GM19239 (cell line): ENCODE measurements at regions not wholly inside any gene's neighbourhood (a gene's known extent, or its start where the extent isn't known, plus 50 kb on each side); places are given as distances from the start of the nearest gene placed in this dataset.
"Not testable (repeated sequence)": the region's sequence is repeated elsewhere in the genome, so short reads cannot be mapped to it uniquely, and the experiment has no call there.

ENCODE experiments used
- DNase-seq: peaks from one replicate; pipeline ENCODE4 v3.0.0; 2011; ENCODE audit warnings: low spot score; ENCODE audit not compliant: insufficient read length
- FAIRE-seq: peaks from 2 replicates; lab custom pipeline; 2011; peaks lifted over from hg19 to GRCh38; lab: Jason Lieb, UNC

DNA sequence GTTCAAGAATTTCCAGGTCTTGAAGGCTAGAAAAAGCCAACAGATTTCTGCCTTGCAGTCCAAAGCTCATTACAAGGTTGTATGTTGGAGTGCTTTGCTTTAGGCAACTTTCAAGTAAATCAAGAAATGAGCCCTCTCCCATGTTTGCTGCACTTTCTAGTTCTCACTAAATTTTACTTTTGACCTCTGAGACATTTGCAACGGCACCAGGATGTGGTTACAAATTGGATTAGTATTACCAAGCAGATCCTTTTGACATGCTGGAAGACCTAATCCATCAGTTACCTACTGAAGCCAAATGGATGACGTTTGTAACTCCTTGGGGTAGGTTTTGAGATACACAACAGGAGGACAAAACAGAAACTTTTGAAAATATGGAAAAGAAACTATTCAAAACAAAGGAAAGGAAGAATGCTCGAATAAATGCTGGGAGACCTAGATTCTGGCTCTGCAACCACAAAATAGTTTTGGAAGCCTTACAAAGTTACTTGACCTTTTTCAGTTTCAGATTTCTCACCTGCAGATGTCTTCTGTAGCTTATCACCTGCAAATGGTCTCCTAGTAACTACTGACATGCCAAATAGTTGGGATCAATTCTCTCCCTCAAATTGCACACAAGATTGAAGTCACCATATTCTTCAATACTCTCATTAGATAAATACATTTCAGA is 251.7 kb upstream of the ADGRL2 start:
- FAIRE-seq (peak; percentile 87), DNase-seq (no peak)

GRCh38 chr1:81547912-81548303 is 252.8 kb upstream of the ADGRL2 start:
- DNase-seq (no peak), FAIRE-seq (peak; percentile 26)

GRCh38 chr1:81547261-81547911 is 253.3 kb upstream of the ADGRL2 start:
- FAIRE-seq, result no peak
- DNase-seq, result no peak

- no peak for FAIRE-seq
These were observed 255.0 kb upstream of the ADGRL2 start for GRCh38 chr1:81545734-81546133.

DNA sequence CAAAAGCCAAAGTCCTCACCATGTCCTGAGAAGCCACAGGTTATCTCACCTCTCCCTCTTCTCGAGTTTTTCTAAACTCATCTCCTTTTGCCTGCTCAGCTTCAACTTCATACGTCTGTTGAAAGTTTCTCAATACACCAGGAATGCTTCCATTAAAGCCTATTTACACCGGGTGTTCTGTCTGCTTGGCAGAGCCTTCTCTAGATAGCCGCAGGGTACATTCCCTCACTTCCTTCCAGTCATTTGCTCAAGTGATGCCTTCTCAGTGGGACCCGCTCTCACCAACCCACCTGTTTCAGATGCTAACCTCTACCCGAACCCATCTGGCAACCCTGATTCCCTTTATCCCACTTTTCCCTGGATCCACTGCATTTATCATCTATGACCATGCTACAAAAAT is 257.0 kb upstream of the ADGRL2 start:
- DNase-seq (no peak), FAIRE-seq (no peak)

More at GRCh38 chr1:81545734-81546133, 255.0 kb upstream of the ADGRL2 start:
- no peak for DNase-seq

DNA sequence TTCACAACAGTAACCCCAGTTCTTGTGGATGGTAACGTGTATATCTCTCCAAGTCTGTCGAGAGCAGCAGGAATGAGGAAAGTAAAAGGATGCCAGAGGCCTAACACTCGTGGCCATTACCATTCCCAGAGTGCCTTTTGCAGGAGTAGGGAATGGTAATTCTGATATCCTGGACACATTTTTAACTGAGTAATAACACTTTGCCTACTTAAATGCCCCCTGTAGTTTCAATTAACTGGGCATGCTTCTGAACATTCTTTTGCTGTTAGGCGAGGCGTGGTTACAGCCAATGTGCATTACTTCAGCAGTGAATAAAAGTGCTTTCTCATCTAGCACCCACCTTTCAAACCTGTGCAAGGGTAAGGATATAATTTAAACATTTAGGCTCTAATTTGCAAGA is 258.5 kb upstream of the ADGRL2 start:
- no peak for DNase-seq
- FAIRE-seq, result no peak

- DNase-seq (no peak), FAIRE-seq (no peak)
These were observed 260.5 kb upstream of the ADGRL2 start for GRCh38 chr1:81540216-81540615.

GRCh38 chr1:81529014-81529413 is 271.7 kb upstream of the ADGRL2 start:
- no peak for DNase-seq
- no peak for FAIRE-seq

DNA sequence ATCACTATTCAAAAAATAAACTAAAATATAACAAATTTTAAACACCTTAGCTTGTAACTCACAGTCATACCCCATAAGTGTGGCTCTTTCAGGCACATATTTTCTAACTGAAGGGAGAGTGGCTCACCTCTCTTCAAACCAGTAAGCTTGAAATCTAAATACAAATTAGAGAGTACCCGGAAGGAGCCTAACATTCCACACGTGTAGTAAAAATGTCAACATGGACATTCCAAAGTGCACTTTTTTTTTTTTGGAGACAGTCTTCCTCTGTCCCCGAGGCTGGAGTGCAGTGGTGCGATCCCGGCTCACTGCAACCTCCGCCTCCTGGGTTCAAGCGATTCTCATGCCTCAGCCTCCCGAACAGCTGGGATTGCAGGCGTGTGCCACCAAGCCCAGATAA is 275.6 kb upstream of the ADGRL2 start:
- no peak for FAIRE-seq
- no peak for DNase-seq

DNA sequence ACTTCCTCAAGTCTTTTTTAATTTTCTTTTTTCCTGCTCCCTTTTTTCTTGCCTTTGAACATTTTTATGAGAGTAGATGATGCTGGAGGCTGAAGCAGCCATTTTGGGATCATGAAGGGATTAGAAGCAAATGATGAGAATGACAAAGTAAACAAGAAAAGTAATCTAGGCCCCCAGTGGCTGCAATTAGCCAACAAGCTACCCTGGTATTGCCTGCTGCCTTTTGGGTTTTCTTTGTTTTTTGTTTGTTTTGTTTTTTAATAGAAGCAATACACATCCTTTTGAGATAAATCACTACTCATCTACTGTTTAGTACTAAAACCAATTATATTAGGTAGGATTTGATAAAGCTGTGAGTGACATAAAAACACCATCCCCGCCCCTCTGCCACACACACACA is 280.7 kb upstream of the ADGRL2 start:
- DNase-seq, result no peak
- no peak for FAIRE-seq

DNA sequence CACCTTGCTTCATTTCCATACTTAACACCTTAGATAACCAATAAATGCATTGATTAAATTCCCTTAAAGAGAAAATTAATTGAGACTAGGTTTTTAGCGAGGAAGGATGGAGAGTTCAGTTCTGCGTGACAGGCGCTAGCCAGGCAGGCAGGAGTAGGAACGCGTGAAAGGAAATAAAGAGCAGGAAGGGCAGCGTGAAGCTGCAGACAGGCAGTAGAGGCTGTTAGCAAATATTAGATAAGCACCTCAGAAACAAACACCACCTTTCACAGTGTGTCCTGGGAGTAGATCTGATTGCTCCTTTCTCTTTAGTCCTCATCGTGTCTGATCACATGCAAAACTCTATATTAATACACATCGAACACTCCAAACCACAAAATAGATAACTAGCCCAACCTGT is 282.7 kb upstream of the ADGRL2 start:
- DNase-seq (no peak), FAIRE-seq (no peak)

DNA sequence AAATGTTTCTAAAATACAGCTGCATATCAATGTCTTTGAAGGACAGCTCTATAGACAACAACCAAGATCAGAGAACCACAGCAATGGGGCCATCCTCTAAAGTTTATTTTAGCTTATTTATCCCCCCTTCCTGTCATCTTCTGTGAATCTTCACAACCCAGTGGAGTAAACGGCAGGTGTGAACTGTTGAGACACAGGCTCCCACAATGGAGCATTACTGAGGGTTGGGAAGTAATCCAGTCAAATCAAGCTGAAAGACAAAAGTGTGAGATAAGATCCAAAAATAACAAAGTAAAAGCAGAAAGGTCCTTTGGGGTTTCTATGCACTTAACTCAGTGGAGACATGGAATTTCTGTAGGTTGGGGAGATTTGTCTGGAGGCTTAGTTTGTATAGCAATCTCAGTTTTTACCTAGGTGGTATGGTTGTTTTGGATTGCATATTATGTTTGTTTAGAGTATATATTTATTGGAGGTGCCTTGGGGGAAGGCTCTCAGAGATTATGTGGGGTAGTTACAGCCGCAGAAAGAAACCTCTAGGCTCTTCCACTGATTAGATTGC is 286.9 kb upstream of the ADGRL2 start:
- DNase-seq (no peak), FAIRE-seq (no peak)

DNA sequence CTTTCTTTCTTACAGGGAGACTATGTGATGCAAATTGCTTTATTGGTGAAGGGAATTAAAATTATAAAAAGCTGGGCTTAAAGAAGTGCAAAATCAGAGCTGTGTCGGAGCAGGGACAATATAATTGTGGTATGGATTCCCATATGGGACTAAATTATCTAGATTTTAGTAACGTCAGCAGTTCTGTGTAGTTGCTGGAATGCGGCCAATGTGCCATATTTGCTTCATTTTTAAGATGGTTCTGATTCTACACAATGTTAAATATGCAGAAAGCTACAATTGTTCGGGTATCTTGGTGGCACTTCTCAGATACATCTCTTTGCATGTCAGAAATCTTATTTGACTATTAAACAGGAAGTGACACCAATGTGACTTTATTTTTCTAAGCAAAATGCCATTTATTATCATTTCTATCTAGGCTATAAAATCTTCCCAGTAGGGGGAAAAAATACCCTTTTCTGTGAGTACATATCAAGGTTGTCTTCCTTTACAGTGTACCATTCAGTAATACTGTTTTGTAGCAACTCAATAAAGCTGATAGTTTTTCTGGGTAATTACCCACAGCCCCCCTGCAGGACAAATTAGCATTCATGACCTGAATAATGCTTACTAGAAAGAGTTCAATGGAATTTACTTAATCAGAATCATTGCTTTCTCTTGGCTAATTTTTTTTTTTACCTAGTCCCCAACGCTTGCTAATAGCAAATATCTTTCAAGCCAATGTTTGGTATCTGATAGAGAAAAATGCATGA is 288.3 kb upstream of the ADGRL2 start:
- FAIRE-seq, result no peak
- DNase-seq, result no peak

DNA sequence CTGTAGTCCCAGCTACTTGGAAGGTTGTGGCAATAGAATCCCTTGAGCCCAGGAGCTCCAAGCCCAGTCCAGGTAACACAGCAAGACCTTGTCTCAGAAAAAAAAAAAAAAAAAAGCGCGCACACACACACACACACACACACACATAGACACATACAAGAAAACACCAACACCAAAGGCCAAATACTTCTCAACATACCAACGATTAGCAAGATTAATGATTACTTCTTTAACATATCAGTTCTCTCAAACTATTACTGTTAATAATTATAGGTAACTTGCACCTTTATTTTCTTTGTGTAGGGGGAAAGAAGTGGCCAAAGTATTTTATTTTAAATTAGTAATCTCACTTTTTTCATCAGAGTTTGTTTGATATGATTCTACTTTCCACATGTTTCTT is 289.5 kb upstream of the ADGRL2 start:
- FAIRE-seq (no peak), DNase-seq (no peak)

DNA sequence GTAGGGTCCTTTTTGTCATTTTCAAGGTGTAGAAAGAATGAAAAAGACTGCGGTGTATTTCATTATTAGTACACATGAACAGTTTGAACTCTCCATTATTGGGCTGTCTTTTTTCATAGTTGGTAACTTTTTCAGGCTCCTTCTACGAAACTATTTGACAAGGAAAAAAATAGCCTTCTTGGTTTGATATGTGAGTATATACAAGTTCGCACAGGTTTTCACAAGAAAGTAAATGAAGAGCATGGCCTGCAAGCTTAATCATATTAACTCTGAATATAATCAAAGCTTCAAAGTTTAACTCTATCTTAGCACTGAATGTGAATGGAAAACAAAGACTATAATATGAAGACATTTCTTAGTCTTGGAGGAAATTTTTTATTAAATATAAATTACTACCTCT is 290.0 kb upstream of the ADGRL2 start:
- FAIRE-seq (no peak), DNase-seq (no peak)

DNA sequence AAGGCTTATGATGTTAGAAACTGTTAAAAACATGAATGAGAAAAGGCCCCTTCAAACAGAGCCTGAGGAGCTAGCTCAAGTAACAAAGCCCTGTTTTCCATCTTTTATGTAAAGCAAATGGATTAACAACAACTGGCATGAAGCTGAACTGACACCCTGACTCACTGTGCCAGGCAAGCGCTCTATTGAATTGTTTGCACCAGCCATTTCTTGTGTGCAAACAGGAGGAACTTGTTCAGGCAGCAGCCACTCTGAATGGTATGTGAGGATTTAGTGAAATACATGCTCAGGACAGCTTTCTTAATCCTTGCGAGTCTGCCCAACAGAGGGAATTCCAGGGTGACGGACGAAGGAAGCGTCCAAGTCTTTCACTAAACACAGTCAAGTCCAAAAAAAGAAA is 291.1 kb upstream of the ADGRL2 start:
- FAIRE-seq (no peak), DNase-seq (no peak)

DNA sequence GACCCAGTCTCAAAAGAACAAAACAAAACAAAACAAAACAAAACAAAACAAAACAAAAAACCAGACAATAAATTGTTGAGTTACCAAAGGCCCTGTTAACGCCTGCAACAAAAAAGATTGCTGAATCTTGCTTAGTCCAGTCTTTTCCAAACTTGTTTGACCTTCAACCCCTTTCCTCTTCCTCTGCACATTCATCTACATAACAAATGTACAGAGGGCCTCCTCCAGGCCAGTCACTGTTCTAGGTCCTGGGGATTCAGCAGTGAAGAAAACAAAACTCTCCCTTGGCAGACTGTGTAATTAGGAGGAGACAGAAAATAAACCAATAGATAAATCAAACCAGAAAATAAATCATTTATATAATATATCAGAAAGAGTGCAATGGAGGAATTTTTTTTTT is 294.0 kb upstream of the ADGRL2 start:
- FAIRE-seq, result no peak
- no peak for DNase-seq

DNA sequence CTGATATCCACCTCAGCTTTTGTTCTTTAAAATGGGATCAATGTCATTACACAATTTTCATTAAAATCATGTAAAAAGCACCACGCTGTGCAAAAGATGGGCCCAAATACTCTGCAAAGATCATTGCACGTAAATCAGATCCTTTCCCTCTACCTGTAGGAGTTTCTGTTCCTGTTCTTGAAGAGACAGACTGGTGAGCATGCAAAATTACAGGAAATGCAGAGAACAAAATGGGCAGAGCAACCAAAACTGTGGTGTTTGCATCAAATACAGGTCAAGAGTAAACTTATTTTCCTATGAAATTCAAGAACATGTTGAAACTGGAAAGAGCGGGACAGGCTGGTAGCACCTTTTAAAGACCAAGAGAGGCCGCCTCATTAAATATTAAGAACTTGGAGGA is 294.9 kb upstream of the ADGRL2 start:
- FAIRE-seq, result no peak
- DNase-seq, result peak; percentile 20

GRCh38 chr1:81504820-81505219 is 295.9 kb upstream of the ADGRL2 start:
- DNase-seq, FAIRE-seq: not testable (repeated sequence)

- FAIRE-seq, DNase-seq: not testable (repeated sequence)
These were observed 298.0 kb upstream of the ADGRL2 start for GRCh38 chr1:81502705-81503104.

DNA sequence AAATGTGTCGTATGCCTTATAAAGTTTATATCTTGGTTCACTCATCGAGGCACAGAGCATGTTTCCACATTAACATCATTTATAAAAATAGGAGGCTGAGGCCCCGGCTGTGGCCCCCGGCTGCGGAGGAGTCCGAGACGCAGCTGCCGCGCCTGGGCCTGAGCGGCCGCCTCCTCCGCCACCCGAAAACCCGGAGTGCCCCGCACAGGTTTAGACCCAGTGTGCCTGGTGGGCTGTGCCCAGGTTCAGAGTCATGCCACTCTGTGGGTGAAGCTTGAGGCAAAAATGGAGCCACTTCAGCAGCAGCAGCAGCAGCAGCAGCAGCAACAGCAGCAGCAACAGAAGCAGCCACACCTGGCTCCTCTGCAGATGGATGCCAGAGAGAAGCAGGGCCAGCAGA is 299.2 kb upstream of the ADGRL2 start:
- not testable (repeated sequence) for FAIRE-seq, DNase-seq
